ENCODE measurements at regions not wholly inside any gene's neighbourhood (a gene's known extent, or its start where the extent isn't known, plus 50 kb on each side); places are given as distances from the start of the nearest gene placed in this dataset.

GRCh38 chr5:98500811-98501210 lies 272.7 kb upstream of the RGMB start:
- H3K18ac ChIP-seq (ENCODE audit: low read depth, low read length) = no peak overlapping the region
- H4K20me1 ChIP-seq (ENCODE audit: insufficient read depth, low read length) = no peaks in the 10 kb centered on the region
- H3K4ac ChIP-seq (ENCODE audit: low read depth, low read length) = no peak overlapping the region
- dilution Hi-C loops (cut with HindIII; ENCODE audit: low sequenced_read_pairs, unreplicated experiment) (no loop called here), intact Hi-C loops (cut with micrococcal nuclease) (no loop called here), in situ Hi-C loops (cut with MboI; ENCODE audit: low sequenced_read_pairs) (no loop called here)
- TF ChIP-seq, protein P1, sequence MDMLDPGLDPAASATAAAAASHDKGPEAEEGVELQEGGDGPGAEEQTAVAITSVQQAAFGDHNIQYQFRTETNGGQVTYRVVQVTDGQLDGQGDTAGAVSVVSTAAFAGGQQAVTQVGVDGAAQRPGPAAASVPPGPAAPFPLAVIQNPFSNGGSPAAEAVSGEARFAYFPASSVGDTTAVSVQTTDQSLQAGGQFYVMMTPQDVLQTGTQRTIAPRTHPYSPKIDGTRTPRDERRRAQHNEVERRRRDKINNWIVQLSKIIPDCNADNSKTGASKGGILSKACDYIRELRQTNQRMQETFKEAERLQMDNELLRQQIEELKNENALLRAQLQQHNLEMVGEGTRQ (IDR thresholded peaks at IDR 0.05; ENCODE audit: low read depth, low read length) = no peak
- TF ChIP-seq BHLHE40 (IDR thresholded peaks at IDR 0.05; ENCODE audit: low read depth, low read length) = no peak
- no peak for TF ChIP-seq MAFK (IDR thresholded peaks at IDR 0.05; ENCODE audit: low read depth, low read length)
- TF ChIP-seq RAD21 (IDR thresholded peaks at IDR 0.05; ENCODE audit: low read length) = no peak
- TF ChIP-seq NFE2L2 (IDR thresholded peaks at IDR 0.05; ENCODE audit: low read depth, low read length) = no peak
- TF ChIP-seq, protein P2, sequence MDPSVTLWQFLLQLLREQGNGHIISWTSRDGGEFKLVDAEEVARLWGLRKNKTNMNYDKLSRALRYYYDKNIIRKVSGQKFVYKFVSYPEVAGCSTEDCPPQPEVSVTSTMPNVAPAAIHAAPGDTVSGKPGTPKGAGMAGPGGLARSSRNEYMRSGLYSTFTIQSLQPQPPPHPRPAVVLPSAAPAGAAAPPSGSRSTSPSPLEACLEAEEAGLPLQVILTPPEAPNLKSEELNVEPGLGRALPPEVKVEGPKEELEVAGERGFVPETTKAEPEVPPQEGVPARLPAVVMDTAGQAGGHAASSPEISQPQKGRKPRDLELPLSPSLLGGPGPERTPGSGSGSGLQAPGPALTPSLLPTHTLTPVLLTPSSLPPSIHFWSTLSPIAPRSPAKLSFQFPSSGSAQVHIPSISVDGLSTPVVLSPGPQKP (IDR thresholded peaks at IDR 0.05; ENCODE audit: borderline replicate concordance, low read depth, low read length) = no peak
- TF ChIP-seq CHD1 (IDR thresholded peaks at IDR 0.05; ENCODE audit: low read depth, low read length) = no peak
- TF ChIP-seq RCOR1 (IDR thresholded peaks at IDR 0.05; ENCODE audit: insufficient replicate concordance, low read length) = no peak
- no peak for TF ChIP-seq RFX5 (IDR thresholded peaks at IDR 0.05; ENCODE audit: low read depth, low read length)
- TF ChIP-seq, protein P3, sequence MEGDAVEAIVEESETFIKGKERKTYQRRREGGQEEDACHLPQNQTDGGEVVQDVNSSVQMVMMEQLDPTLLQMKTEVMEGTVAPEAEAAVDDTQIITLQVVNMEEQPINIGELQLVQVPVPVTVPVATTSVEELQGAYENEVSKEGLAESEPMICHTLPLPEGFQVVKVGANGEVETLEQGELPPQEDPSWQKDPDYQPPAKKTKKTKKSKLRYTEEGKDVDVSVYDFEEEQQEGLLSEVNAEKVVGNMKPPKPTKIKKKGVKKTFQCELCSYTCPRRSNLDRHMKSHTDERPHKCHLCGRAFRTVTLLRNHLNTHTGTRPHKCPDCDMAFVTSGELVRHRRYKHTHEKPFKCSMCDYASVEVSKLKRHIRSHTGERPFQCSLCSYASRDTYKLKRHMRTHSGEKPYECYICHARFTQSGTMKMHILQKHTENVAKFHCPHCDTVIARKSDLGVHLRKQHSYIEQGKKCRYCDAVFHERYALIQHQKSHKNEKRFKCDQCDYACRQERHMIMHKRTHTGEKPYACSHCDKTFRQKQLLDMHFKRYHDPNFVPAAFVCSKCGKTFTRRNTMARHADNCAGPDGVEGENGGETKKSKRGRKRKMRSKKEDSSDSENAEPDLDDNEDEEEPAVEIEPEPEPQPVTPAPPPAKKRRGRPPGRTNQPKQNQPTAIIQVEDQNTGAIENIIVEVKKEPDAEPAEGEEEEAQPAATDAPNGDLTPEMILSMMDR (conservative IDR thresholded peaks at IDR 0.05; ENCODE audit: low read depth, low read length) = no peak
- no peak for TF ChIP-seq FOS (IDR thresholded peaks at IDR 0.05; ENCODE audit: low read depth, low read length)
- H3K27me3 ChIP-seq (ENCODE audit: control insufficient read depth, insufficient read depth, low read length) = no peaks in the 10 kb centered on the region
- H3K36me3 ChIP-seq (ENCODE audit: control insufficient read depth, insufficient read depth, low read length) = no peaks in the 10 kb centered on the region
- no peak overlapping the region for H3K9ac ChIP-seq (ENCODE audit: low read depth, low read length)
- ChIA-PET CTCF (no interaction called here), POLR2A (ENCODE audit: unreplicated experiment) (no interaction called here)
- H2AK9ac ChIP-seq (replicated peaks; ENCODE audit: low read depth, low read length, poor library complexity) = no peak overlapping the region
- no peaks in the 10 kb centered on the region for H3K9me3 ChIP-seq (ENCODE audit: control insufficient read depth, insufficient read depth, low read length)
- H2BK5ac ChIP-seq (ENCODE audit: low read depth, low read length, poor library complexity, severe bottlenecking) = no peak overlapping the region
- H4K91ac ChIP-seq (ENCODE audit: insufficient read depth, low read depth, low read length) = no peak overlapping the region
- no peak overlapping the region for H2BK15ac ChIP-seq (ENCODE audit: low read depth, low read length)
- BruUV-seq (replicated peaks) = no TSS peak
- no peak for ATAC-seq (ENCODE audit: low read depth)
- H4K5ac ChIP-seq (ENCODE audit: low read depth, low read length) = no peak overlapping the region
- H2BK120ac ChIP-seq (ENCODE audit: low read depth, low read length) = no peak overlapping the region
- H3K79me1 ChIP-seq (ENCODE audit: low read depth in 1 of 2, low read length in 2 of 2) = no peaks in the 10 kb centered on the region
- H3K4me1 ChIP-seq (ENCODE audit: control insufficient read depth, insufficient read depth, low read length) = peaks cover 6% of the 10 kb centered on the region
- peaks cover 4% of the 10 kb centered on the region; the same call in 1 of the 2 replicates for H3K9me1 ChIP-seq (ENCODE audit: insufficient read depth, low read length)
- no peak overlapping the region for H2AK5ac ChIP-seq (ENCODE audit: low read depth, low read length)
- no peak overlapping the region for H3K27ac ChIP-seq (ENCODE audit: insufficient read depth, low read length)
- H3K23ac ChIP-seq (ENCODE audit: low read depth, low read length) = no peak overlapping the region
- no peak overlapping the region for H3K4me3 ChIP-seq (ENCODE audit: insufficient read depth, low read depth, low read length)
- DNase-seq = no peak
- H2AFZ ChIP-seq (replicated peaks; ENCODE audit: low read length, poor library complexity) = no peak overlapping the region
- H4K8ac ChIP-seq (ENCODE audit: low read depth in 2 of 2, low read length in 2 of 2) = no peak overlapping the region
- H2BK20ac ChIP-seq (ENCODE audit: low read depth, low read length) = no peak overlapping the region
- H3K4me2 ChIP-seq (ENCODE audit: low read depth, low read length) = no peak overlapping the region
- no peak overlapping the region for H3K14ac ChIP-seq (replicated peaks; ENCODE audit: low read depth, low read length)
- no peak overlapping the region for H3K56ac ChIP-seq (ENCODE audit: extremely low read depth, insufficient read depth, low read length)
- WGBS, 2 experiments (ENCODE audit: extremely low coverage in 2 of 2, insufficient read length in 1 of 2) = no CpG with 5 or more reads among the region's 3 CpGs
